Thyroid gland (tissue), 4 donors: ENCODE measurements at regions not wholly inside any gene's neighbourhood (a gene's known extent, or its start where the extent isn't known, plus 50 kb on each side); places are given as distances from the start of the nearest gene placed in this dataset.

Experiments used
- POLR2A ChIP-seq, 2 donors: fragments of 450-650 bp; IDR thresholded peaks; one replicate each; pipeline ENCODE4 v1.6.1; 2017; ENCODE audit warnings: antibody characterized with exemption in 2 of 2, mild to moderate bottlenecking in 2 of 2, moderate library complexity in 1 of 2
- TF ChIP-seq, protein P1 (sequence below), 6 experiments: fragments of 200-600 bp in 3 of 6; fragments of 450-650 bp in 3 of 6; sonication (generic) in 3 of 6; IDR thresholded peaks; one replicate each; pipeline ENCODE4 v1.5.1; 2016 to 2019; ENCODE audit warnings: antibody characterized with exemption in 6 of 6, mild to moderate bottlenecking in 2 of 6, inconsistent platforms in 1 of 6, moderate library complexity in 1 of 6

DNA sequence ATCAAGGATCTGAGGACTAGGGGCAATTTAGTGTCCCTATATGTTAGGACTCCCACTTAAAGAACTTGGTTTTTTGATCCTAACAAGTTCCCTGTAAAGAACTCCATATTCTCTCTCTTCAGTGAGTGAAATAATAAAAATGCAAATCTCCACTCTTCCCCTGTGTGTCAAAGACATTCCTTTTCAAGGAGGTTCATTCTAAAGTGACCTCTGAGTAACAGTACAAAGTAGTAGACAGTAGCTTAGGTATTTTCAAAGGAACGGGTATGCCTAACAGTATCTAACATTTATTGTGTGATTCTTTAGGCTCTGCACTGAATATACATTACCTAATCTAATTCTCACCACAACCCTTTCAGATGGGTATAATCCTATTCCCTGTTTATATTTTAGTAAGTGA lies 58.4 kb upstream of the SCOC start:
- TF ChIP-seq, protein P1, sequence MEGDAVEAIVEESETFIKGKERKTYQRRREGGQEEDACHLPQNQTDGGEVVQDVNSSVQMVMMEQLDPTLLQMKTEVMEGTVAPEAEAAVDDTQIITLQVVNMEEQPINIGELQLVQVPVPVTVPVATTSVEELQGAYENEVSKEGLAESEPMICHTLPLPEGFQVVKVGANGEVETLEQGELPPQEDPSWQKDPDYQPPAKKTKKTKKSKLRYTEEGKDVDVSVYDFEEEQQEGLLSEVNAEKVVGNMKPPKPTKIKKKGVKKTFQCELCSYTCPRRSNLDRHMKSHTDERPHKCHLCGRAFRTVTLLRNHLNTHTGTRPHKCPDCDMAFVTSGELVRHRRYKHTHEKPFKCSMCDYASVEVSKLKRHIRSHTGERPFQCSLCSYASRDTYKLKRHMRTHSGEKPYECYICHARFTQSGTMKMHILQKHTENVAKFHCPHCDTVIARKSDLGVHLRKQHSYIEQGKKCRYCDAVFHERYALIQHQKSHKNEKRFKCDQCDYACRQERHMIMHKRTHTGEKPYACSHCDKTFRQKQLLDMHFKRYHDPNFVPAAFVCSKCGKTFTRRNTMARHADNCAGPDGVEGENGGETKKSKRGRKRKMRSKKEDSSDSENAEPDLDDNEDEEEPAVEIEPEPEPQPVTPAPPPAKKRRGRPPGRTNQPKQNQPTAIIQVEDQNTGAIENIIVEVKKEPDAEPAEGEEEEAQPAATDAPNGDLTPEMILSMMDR (IDR thresholded peaks at IDR 0.05), result no peak
- TF ChIP-seq POLR2A (IDR thresholded peaks at IDR 0.05), result no peak
